Kasumi-1 (cell line): ENCODE measurements at regions not wholly inside any gene's neighbourhood (a gene's known extent, or its start where the extent isn't known, plus 50 kb on each side); places are given as distances from the start of the nearest gene placed in this dataset.

Experiments used
- DNase-seq, 2 experiments: peaks; one replicate each; lab custom pipeline; 2025; lab: John Stamatoyannopoulos, UW

- no peak for DNase-seq
Observed at GRCh38 chr1:167145965-167146364, 52.1 kb downstream of the STYXL2 start.

DNA sequence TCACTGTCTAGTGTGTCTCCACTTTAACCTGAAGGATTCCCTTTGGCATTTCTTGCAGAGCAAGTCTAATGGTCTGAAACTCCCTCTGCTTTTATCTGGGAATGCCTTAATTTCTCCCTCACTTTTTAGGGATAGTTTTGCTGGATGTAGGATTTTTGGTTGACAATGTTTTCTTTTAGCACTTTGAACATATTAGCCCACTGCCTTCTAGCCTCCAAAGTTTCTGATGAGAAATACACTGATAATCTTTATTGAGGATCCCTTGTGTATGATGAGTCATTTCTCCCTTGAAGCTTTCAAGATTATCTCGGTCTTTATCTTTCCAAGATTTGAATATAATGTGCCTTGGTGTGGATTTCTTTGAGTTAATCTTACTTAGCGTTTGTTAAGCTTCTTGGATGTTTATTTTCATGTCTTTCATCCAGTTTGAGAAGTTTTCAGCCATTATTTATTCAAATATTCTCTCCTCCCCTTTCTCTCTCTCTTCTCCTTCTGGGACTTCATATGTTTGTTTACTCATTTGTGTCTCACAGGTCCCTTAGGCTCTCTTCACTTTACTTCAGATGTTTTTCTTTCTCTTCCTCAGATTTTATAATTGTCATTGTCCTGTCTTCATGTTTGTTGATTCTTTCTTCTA is 53.1 kb downstream of the STYXL2 start:
- DNase-seq: no peak

DNA sequence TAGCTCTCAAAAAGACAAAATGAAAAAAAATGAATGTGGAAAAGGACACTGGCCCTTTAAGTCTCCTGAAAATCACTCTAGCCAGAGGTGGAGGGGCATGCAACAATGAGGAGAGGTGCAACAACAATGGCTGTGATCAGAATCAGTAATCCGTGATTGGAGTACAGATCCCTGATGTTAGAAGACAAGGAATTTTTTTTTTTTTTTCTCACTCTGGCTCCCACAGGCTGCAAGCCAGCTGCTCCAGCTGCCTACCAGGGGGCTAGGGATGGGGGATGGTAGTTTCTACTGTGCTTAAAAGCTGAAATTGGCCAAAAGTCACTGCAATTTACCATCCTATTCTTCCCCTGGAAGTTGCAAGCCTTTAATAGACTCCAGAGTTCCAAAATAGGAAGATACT is 54.5 kb downstream of the STYXL2 start:
- no peak for DNase-seq

GRCh38 chr1:167149793-167150491 is 56.1 kb downstream of the STYXL2 start:
- no peak for DNase-seq

DNA sequence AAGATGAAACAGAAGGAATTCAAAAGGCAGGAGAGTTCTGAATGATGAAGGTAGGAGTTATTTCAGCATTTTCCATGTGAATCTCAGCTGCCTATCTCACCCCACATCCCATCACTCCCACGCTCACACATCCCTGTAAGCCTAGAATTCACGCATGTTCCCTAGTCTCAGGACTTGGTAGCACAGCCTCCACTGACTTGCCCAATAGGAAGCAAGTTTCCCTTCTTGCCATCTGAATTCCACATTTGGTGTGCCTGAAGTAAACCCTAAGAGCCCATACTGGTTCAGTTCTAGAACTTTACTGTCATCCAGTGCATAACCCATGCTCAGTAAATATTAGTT is 56.6 kb downstream of the STYXL2 start:
- no peak for DNase-seq

DNA sequence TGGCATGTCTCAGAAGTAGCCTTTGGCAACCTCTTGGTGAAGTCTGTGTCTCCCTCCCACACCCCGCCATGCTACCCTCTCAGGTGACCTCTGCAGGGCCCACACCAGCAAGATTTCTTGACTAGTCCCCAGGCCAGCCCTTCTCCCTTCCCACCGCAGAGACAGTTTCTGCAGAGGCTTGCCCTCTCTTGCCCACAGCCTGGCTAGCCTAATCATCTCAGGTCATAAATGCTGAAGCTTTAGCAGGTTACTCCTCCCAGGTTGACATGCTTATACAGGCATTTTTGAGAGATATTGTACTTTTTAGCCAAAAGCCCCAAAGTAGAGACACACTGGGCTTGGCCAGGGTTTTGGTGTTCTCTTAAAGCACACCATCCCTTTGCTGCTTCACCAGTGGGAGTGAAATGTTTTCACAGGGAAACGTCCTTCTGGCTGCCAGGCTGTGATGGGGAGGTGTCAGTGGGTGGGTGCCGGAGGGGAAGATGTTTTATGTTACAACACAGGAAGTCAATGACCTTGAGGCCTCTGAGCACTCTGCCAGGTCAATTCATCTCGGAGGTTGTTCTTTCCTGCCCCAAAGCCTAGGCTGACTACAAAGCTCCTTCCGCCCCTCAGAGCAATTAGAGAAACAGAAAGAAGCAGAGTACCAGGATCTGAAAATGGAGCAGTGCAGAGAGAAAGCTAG is 58.5 kb downstream of the STYXL2 start:
- no peak for DNase-seq

- no peak for DNase-seq
Observed at GRCh38 chr1:167156466-167156865, 62.6 kb downstream of the STYXL2 start.

- DNase-seq: no peak
Observed at GRCh38 chr1:167157114-167157513, 63.2 kb downstream of the STYXL2 start.

DNA sequence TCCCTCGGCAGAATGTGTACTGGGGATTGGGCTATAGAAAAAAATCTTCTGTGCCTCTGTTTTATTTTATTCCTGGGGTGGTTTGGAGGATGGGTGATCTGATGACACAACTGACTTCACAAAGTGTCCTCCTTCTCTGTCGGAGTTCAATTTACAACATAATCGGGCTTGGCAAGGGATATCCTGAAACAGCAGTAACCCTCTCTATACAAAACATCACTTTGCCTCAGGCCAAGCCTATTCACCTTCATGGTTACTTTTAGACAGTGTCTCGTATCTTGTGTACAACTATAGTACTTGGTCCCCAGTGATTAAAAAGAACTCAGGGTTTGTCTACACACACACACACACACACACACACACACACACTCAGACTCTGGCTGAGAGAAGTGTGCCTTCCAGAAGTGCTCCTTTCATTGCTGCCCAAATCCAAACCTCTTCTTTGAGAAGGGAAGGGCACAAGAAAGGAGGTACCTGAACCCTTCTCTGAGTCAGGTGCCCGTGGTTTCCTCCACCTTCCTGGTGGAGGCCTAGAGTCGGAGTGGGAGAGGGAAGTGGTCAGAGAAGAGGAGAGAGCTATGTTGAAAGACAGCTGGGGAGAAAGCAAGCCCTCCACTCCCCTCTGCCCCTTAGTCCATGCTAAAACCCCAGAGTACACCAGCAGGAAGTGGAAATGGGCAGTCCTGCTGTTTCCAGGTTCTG is 62.4 kb upstream of the POU2F1 start:
- DNase-seq: peak in 1 of 2 experiments; percentile 33

- DNase-seq: no peak
Observed at GRCh38 chr1:167158813-167159275, 61.8 kb upstream of the POU2F1 start.

GRCh38 chr1:167159782-167160181 is 60.9 kb upstream of the POU2F1 start:
- no peak for DNase-seq

- DNase-seq: no peak
Observed at GRCh38 chr1:167161242-167161641, 59.4 kb upstream of the POU2F1 start.

DNA sequence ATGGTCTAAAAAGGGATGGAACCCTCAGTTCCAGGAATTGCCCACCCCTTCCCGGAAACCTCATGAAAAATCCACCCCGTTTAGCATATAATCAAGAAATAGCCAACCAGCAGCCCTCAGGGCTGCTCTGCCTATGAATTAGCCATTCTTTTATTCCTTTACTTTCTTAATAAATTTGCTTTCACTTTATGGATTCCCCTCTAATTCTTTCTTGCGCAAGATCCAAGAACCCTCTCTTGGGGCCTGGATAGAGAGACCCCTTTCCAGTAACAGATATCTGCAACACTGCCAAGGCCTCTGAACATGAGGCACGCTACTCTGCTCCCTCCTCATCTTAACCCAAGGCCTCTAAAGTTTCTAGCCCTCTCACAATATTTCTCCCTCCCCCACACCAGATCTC is 58.9 kb upstream of the POU2F1 start:
- DNase-seq: no peak

- DNase-seq: no peak
Observed at GRCh38 chr1:167165219-167165618, 55.5 kb upstream of the POU2F1 start.

GRCh38 chr1:167165948-167166689 is 54.6 kb upstream of the POU2F1 start:
- DNase-seq: no peak

DNA sequence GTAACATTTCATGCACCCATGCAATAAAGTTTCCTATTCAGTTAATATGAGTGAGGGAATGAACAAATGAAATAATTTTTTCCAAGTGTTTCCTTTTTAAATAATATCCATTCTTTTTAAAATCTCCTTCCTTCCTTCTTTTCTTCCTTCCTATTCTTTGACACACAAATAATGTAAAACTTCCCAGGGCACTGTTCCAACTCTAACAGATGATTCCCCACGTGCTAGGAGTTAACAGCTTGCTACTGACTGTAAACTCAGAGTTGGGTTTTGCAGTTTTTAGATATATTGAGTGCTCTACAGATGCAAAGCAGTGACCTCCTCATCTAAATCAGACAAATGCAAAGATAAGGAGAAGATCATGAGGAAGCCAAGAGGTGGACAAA is 54.0 kb upstream of the POU2F1 start:
- no peak for DNase-seq

GRCh38 chr1:167168424-167168823 is 52.3 kb upstream of the POU2F1 start:
- DNase-seq: no peak

DNA sequence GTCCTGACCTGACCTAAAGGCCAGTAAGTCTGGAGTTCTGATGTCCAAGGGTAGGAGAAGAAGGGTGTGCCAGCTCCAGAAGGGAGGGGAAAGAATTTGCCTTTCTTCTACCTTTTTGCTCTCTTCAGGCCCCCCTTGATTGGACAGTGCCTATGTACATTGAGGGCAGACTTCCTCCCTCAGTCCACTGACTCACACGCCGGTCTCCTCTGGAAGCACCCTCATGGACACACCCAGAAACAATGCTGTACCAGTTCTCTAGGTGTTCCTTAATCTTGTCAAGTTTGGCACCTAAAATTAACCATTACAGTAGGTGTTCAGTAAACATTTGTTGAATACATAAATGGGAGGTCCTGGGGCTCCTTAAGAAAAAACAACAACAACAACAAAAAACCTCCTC is 51.0 kb upstream of the POU2F1 start:
- DNase-seq: no peak
